ENCODE measurements at regions not wholly inside any gene's neighbourhood (a gene's known extent, or its start where the extent isn't known, plus 50 kb on each side); places are given as distances from the start of the nearest gene placed in this dataset.

GRCh38 chr5:165260426-165260825, 1755.0 kb downstream of the MAT2B start:
- ATAC-seq (no peak), DNase-seq (ENCODE audit: low spot score) (no peak)
- no peak overlapping the region for H3K27ac Mint-ChIP-seq
- no peaks in the 10 kb centered on the region for H3K9me3 Mint-ChIP-seq
- H3K4me1 Mint-ChIP-seq: peaks cover 36% of the 10 kb centered on the region
- no peaks in the 10 kb centered on the region for H3K27me3 Mint-ChIP-seq (ENCODE audit: low read depth)
- POLR2A ChIA-PET: no interaction called here
- CTCF ChIA-PET: no interaction called here
- H3K4me3 Mint-ChIP-seq: no peak overlapping the region
- H3K36me3 Mint-ChIP-seq: no peaks in the 10 kb centered on the region
- TF ChIP-seq MLX (CRISPR knock-in tag; IDR thresholded peaks at IDR 0.05) (no peak), IRF2 (CRISPR knock-in tag; IDR thresholded peaks at IDR 0.05; ENCODE audit: borderline replicate concordance, low read depth) (no peak), E2F4 (CRISPR knock-in tag; IDR thresholded peaks at IDR 0.05; ENCODE audit: borderline replicate concordance, low read depth) (no peak), NR3C1 (CRISPR knock-in tag; conservative IDR thresholded peaks at IDR 0.05; ENCODE audit: low read depth) (no peak), ATF3 (CRISPR knock-in tag; conservative IDR thresholded peaks at IDR 0.05) (no peak), GTF2I (CRISPR knock-in tag; conservative IDR thresholded peaks at IDR 0.05) (no peak), ARID4B (CRISPR knock-in tag; IDR thresholded peaks at IDR 0.05; ENCODE audit: borderline replicate concordance) (no peak), ZNF532 (CRISPR knock-in tag; IDR thresholded peaks at IDR 0.05; ENCODE audit: borderline replicate concordance) (no peak), NFE2L1 (CRISPR knock-in tag; IDR thresholded peaks at IDR 0.05) (no peak), ZNF263 (CRISPR knock-in tag; IDR thresholded peaks at IDR 0.05; ENCODE audit: low read depth) (no peak), TEAD1 (CRISPR knock-in tag; IDR thresholded peaks at IDR 0.05) (no peak), ZMAT4 (CRISPR knock-in tag; IDR thresholded peaks at IDR 0.05) (no peak), ZBTB43 (CRISPR knock-in tag; IDR thresholded peaks at IDR 0.05) (no peak), ZNF281 (CRISPR knock-in tag; IDR thresholded peaks at IDR 0.05) (no peak)
